Peyer's patch (tissue), 4 donors: ENCODE measurements at regions not wholly inside any gene's neighbourhood (a gene's known extent, or its start where the extent isn't known, plus 50 kb on each side); places are given as distances from the start of the nearest gene placed in this dataset.

ENCODE experiments used
- POLR2A ChIP-seq, 2 donors: fragments of 450-650 bp; IDR thresholded peaks; one replicate each; pipeline ENCODE4 v1.5.1; 2017; ENCODE audit warnings: antibody characterized with exemption in 2 of 2, mild to moderate bottlenecking in 2 of 2, moderate library complexity in 2 of 2
- TF ChIP-seq, protein P1 (sequence below), 6 experiments: fragments of 450-650 bp in 4 of 6; fragments of 200-600 bp in 2 of 6; sonication (generic) in 1 of 6; IDR thresholded peaks; one replicate each; pipeline ENCODE4 v1.5.1; 2017 to 2019; ENCODE audit warnings: antibody characterized with exemption in 6 of 6, mild to moderate bottlenecking in 3 of 6, moderate library complexity in 1 of 6

DNA sequence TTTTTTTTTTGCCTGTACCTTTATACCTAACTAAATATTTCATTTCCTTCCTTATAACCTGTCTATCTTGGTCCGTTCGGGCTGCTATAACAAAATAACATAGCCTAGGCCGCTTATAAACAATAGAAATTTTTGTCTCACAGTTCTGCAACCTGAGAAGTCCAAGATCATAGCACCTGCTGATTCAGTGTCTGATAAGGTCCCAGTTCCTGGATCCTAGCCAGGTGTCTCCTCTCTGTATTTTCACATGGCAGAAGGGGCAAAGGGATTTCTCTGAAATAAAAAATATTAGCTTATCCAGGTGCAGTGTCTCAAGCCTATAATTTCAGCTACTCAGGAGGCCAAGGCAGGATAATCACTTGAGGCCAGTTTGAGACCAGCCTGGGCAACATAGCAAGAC, 1046.6 kb upstream of the USP15 start:
- TF ChIP-seq POLR2A (IDR thresholded peaks at IDR 0.05): no peak
- TF ChIP-seq, protein P1, sequence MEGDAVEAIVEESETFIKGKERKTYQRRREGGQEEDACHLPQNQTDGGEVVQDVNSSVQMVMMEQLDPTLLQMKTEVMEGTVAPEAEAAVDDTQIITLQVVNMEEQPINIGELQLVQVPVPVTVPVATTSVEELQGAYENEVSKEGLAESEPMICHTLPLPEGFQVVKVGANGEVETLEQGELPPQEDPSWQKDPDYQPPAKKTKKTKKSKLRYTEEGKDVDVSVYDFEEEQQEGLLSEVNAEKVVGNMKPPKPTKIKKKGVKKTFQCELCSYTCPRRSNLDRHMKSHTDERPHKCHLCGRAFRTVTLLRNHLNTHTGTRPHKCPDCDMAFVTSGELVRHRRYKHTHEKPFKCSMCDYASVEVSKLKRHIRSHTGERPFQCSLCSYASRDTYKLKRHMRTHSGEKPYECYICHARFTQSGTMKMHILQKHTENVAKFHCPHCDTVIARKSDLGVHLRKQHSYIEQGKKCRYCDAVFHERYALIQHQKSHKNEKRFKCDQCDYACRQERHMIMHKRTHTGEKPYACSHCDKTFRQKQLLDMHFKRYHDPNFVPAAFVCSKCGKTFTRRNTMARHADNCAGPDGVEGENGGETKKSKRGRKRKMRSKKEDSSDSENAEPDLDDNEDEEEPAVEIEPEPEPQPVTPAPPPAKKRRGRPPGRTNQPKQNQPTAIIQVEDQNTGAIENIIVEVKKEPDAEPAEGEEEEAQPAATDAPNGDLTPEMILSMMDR (IDR thresholded peaks at IDR 0.05): no peak
